Spleen (tissue), 11 donors: ENCODE measurements at regions not wholly inside any gene's neighbourhood (a gene's known extent, or its start where the extent isn't known, plus 50 kb on each side); places are given as distances from the start of the nearest gene placed in this dataset.

ENCODE experiments used
- DNase-seq: peaks from one replicate; pipeline ENCODE4 v3.0.0-alpha.2; 2020
- H3K27ac ChIP-seq, 8 donors: fragments of 200-600 bp; sonication (generic) in 7 of 8; 1 replicate in 4 of 8; 2 replicates in 4 of 8; pipeline versions ENCODE4 v1.5.0 to v1.8.0; 2016 to 2021; ENCODE audit warnings: inconsistent platforms in 4 of 8, mild to moderate bottlenecking in 4 of 8, moderate library complexity in 1 of 8
- H3K27me3 ChIP-seq, 7 donors: fragments of 200-600 bp; sonication (generic) in 6 of 7; replicated peaks in 1 of 7; 1 replicate in 4 of 7; 2 replicates in 3 of 7; pipeline versions ENCODE4 v1.5.0 to v1.8.0; 2016 to 2021; ENCODE audit warnings: inconsistent platforms in 3 of 7, mild to moderate bottlenecking in 1 of 7
- H3K36me3 ChIP-seq, 6 donors: fragments of 200-600 bp; sonication (generic) in 5 of 6; 1 replicate in 4 of 6; 2 replicates in 2 of 6; pipeline versions ENCODE4 v1.5.0 to v1.8.0; 2016 to 2021; ENCODE audit warnings: inconsistent platforms in 2 of 6
- H3K4me1 ChIP-seq, 6 donors: fragments of 200-600 bp; sonication (generic) in 5 of 6; 1 replicate in 3 of 6; 2 replicates in 3 of 6; pipeline versions ENCODE4 v1.5.0 to v1.8.0; 2016 to 2021; ENCODE audit warnings: inconsistent platforms in 3 of 6
- H3K4me3 ChIP-seq, 8 donors: fragments of 200-600 bp; sonication (generic) in 7 of 8; 1 replicate in 4 of 8; 2 replicates in 4 of 8; pipeline versions ENCODE4 v1.5.0 to v1.8.0; 2016 to 2021; ENCODE audit warnings: inconsistent platforms in 4 of 8, mild to moderate bottlenecking in 4 of 8, moderate library complexity in 2 of 8
- H3K9me3 ChIP-seq, 8 donors: fragments of 200-600 bp; sonication (generic) in 7 of 8; 1 replicate in 4 of 8; 2 replicates in 4 of 8; pipeline versions ENCODE4 v1.5.0 to v1.8.0; 2016 to 2021; ENCODE audit warnings: inconsistent platforms in 4 of 8
- POLR2A ChIP-seq, 3 donors: fragments of 450-650 bp; IDR thresholded peaks; one replicate each; pipeline ENCODE4 v1.5.1; 2017; ENCODE audit warnings: antibody characterized with exemption in 3 of 3, mild to moderate bottlenecking in 1 of 3
- POLR2AphosphoS5 ChIP-seq, 3 donors: sonication (generic); formaldehyde crosslinking; IDR thresholded peaks; one replicate each; pipeline ENCODE4 v1.5.1; 2017; ENCODE audit warnings: antibody characterized with exemption in 3 of 3
- WGBS, 5 donors: extraction: QIAGEN DNeasy Blood & Tissue Kit in 3 of 5; methylation state at CpG; one replicate each; pipeline versions ENCODE4 v1.1.5 to v1.1.7; 2013 to 2018; 5-methylcytosine and 5-hydroxymethylcytosine counted together
- intact Hi-C: fragments of 100-400 bp; cut with DNase I; formaldehyde crosslinking; loops from one replicate; pipeline ENCODE4 v1.15.0; 2023; ENCODE audit warnings: low total_unique reads
- TF ChIP-seq, protein P1 (sequence below), 11 experiments: fragments of 200-600 bp in 7 of 11; fragments of 450-650 bp in 4 of 11; sonication (generic) in 4 of 11; IDR thresholded peaks in 8 of 11; conservative IDR thresholded peaks in 3 of 11; 1 replicate in 7 of 11; 2 replicates in 4 of 11; pipeline versions ENCODE4 v1.4.0 to v1.8.0; 2016 to 2021; ENCODE audit warnings: antibody characterized with exemption in 11 of 11, inconsistent platforms in 4 of 11, mild to moderate bottlenecking in 1 of 11
- donor health status: healthy with polysubstance abuse.
- donor health status: DM: no; HTN: no; CAD: no; lungs with moderate emphysema.
- donor health status: DM: no; HTN: no; CAD: no.
- donor health status: Bipolar disorder and iron deficiency.
- donor health status: healthy.
- donor health status: DM: no; HTN: no; CAD: no.
- donor health status: DM: yes; HTN: yes; CAD: no.

DNA sequence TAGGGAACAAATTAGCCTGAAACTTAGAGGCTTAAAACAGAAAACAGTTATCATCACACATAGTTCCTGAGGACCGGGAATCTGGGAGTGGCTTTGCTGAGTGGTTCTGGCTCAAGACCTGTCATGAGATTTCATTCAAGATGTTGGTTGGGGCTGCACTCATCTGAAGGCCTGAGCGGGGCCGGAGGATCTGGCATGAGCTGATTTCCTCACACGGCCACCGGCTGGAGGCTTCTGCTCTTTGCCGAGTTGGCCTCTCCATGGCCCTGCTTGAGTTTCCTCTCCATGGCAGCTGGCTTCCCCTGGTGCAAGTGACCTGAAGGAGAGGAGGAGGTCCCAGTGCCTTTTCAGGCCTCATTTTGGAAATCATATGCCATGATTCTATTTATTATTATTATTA lies 128.1 kb downstream of the PAPOLA start:
- WGBS, 5 donors, result 94 to 98% (median 96%) methylated on average over 6 of the region's 6 CpGs
- H3K9me3 ChIP-seq, result peaks cover 0 to 7% (median 0%) of the 10 kb centered on the region in 8 donors
- peaks cover 0 to 27% (median 0%) of the 10 kb centered on the region in 7 donors for H3K27me3 ChIP-seq
- no peaks in the 10 kb centered on the region for H3K36me3 ChIP-seq
- intact Hi-C loops, result no loop called here
- H3K4me3 ChIP-seq, result no peak overlapping the region
- TF ChIP-seq POLR2AphosphoS5 (IDR thresholded peaks at IDR 0.05) (no peak), POLR2A (IDR thresholded peaks at IDR 0.05) (no peak)
- TF ChIP-seq, protein P1, sequence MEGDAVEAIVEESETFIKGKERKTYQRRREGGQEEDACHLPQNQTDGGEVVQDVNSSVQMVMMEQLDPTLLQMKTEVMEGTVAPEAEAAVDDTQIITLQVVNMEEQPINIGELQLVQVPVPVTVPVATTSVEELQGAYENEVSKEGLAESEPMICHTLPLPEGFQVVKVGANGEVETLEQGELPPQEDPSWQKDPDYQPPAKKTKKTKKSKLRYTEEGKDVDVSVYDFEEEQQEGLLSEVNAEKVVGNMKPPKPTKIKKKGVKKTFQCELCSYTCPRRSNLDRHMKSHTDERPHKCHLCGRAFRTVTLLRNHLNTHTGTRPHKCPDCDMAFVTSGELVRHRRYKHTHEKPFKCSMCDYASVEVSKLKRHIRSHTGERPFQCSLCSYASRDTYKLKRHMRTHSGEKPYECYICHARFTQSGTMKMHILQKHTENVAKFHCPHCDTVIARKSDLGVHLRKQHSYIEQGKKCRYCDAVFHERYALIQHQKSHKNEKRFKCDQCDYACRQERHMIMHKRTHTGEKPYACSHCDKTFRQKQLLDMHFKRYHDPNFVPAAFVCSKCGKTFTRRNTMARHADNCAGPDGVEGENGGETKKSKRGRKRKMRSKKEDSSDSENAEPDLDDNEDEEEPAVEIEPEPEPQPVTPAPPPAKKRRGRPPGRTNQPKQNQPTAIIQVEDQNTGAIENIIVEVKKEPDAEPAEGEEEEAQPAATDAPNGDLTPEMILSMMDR (IDR thresholded peaks at IDR 0.05 in 8 of 11, conservative IDR thresholded peaks at IDR 0.05 in 3 of 11), result no peak
- peaks cover 0 to 3% (median 0%) of the 10 kb centered on the region in 6 donors for H3K4me1 ChIP-seq
- DNase-seq, result no peak
- no peak overlapping the region for H3K27ac ChIP-seq

DNA sequence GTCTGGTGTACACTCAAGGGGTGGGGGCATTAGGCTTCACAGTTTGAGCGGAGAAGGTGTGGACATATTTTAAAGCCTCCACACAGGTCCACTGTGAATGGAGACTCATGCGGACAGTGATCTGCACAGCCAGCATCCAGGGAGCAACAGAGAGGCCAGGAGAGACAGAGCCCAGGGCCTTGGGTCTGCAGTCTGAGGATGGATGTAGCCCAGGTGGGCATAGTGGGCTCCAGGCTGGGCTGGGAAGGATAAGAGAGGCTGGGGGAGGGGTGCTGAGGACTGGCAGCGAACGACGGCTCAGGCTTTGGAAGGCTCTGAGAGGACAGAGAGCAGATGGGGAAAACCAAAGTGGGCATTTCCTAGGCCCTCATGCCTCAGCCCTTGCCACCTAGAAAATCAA lies 128.8 kb downstream of the PAPOLA start:
- intact Hi-C loops, result no loop called here
- no peaks in the 10 kb centered on the region for H3K36me3 ChIP-seq
- peaks cover 0 to 3% (median 0%) of the 10 kb centered on the region in 6 donors for H3K4me1 ChIP-seq
- no peak for DNase-seq
- TF ChIP-seq, protein P1 (IDR thresholded peaks at IDR 0.05 in 8 of 11, conservative IDR thresholded peaks at IDR 0.05 in 3 of 11), result no peak
- no peak for TF ChIP-seq POLR2AphosphoS5 (IDR thresholded peaks at IDR 0.05)
- TF ChIP-seq POLR2A (IDR thresholded peaks at IDR 0.05), result no peak
- peaks cover 0 to 7% (median 0%) of the 10 kb centered on the region in 8 donors for H3K9me3 ChIP-seq
- H3K27me3 ChIP-seq, result peaks cover 0 to 19% (median 0%) of the 10 kb centered on the region in 7 donors
- no peak overlapping the region for H3K27ac ChIP-seq
- 79 to 98% (median 87%) methylated on average over 5 of the region's 5 CpGs for WGBS, 5 donors
- H3K4me3 ChIP-seq, result no peak overlapping the region

DNA sequence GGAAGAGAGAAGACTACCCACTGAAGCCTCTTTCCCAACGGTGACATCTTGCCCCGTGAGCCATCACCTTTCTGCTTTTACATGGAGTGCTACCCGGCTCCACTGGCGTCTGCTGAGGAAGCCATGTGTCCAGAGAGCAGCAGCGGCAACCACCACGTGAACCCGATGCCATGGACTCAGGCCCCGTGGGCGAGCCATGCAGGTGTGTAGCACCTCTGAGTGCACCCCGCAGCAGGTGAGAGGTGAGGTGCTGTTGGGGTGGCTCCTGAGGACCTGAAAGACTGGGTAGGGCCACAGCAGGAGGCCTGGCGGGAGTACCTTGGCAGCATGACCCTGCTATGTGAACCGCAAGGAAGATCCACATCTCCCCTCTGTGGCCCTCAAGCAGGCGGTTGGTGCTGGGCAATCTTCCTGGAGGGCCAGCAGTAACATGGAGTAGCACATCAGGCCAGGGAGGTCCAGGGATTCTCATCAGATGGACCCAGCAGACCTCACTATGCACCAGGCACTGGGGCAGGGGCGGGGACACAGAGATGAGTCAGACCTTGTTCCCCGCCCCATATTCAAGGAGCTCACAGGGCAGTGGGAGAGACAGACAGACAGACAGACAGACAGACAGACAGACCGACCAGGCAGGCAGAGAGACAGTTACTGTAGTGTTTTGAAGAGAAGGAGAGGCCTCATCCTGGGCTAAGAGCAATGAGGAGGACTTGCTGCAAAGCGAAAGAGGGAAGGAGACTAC lies 129.6 kb downstream of the PAPOLA start:
- Histone ChIP-seq H3K9me3 (peaks cover 0 to 7% (median 0%) of the 10 kb centered on the region in 8 donors), H3K36me3 (no peaks in the 10 kb centered on the region), H3K4me1 (peaks cover 0 to under 1% (median 0%) of the 10 kb centered on the region in 6 donors), H3K4me3 (no peak overlapping the region), H3K27ac (no peak overlapping the region), H3K27me3 (peaks cover 0 to 13% (median 0%) of the 10 kb centered on the region in 7 donors)
- WGBS, 5 donors, result 80 to 90% (median 84%) methylated on average over 13 to 17 of the region's 17 CpGs
- intact Hi-C loops, result no loop called here
- TF ChIP-seq, protein P1 (IDR thresholded peaks at IDR 0.05 in 8 of 11, conservative IDR thresholded peaks at IDR 0.05 in 3 of 11), result no peak
- no peak for TF ChIP-seq POLR2AphosphoS5 (IDR thresholded peaks at IDR 0.05)
- DNase-seq, result no peak

DNA sequence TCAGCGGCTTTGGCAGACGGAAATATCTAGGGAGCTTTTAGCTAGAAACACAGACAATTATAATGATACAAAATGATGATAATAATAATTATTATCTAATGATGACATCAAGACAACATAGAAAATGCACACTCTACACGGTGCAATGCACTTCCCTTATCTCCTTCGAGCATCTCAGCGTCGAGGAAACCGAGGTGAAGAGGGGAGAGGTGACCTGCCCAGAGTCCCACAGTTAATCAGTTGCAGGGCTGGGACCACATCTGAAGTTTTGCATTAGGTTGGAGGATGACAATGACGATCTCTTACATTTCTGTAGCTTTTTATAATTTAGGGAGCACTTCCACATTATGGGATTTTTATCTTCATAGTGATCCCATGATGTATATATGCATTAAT lies 130.2 kb downstream of the PAPOLA start:
- H3K27ac ChIP-seq, result no peak overlapping the region
- peaks cover 0 to 7% (median 0%) of the 10 kb centered on the region in 8 donors for H3K9me3 ChIP-seq
- 69 to 79% (median 73%) methylated on average over 8 of the region's 8 CpGs for WGBS, 5 donors
- intact Hi-C loops, result no loop called here
- peaks cover 0 to 8% (median 0%) of the 10 kb centered on the region in 7 donors for H3K27me3 ChIP-seq
- no peak for TF ChIP-seq POLR2A (IDR thresholded peaks at IDR 0.05)
- TF ChIP-seq, protein P1 (IDR thresholded peaks at IDR 0.05 in 8 of 11, conservative IDR thresholded peaks at IDR 0.05 in 3 of 11), result no peak
- H3K4me3 ChIP-seq, result no peak overlapping the region
- DNase-seq, result no peak
- H3K36me3 ChIP-seq, result no peaks in the 10 kb centered on the region
- no peaks in the 10 kb centered on the region for H3K4me1 ChIP-seq
